Epithelial cell of esophagus (primary cell): ENCODE measurements at regions not wholly inside any gene's neighbourhood (a gene's known extent, or its start where the extent isn't known, plus 50 kb on each side); places are given as distances from the start of the nearest gene placed in this dataset.
"Not testable (repeated sequence)": the region's sequence is repeated elsewhere in the genome, so short reads cannot be mapped to it uniquely, and the experiment has no call there.

Experiments used
- DNase-seq: peaks from one replicate; pipeline ENCODE4 v3.0.0; 2010; ENCODE audit warnings: low read depth
- H3K4me3 ChIP-seq: 2 replicates; pipeline ENCODE4 v1.5.1; 2011; ENCODE audit warnings: mild to moderate bottlenecking, low read length, control low read depth
- CTCF ChIP-seq: IDR thresholded peaks from 2 replicates; pipeline ENCODE4 v1.5.1; 2011; ENCODE audit warnings: low read depth, mild to moderate bottlenecking, low read length, control low read depth, inconsistent platforms; ENCODE audit not compliant: insufficient read depth; ENCODE audit errors: missing control alignments

DNA sequence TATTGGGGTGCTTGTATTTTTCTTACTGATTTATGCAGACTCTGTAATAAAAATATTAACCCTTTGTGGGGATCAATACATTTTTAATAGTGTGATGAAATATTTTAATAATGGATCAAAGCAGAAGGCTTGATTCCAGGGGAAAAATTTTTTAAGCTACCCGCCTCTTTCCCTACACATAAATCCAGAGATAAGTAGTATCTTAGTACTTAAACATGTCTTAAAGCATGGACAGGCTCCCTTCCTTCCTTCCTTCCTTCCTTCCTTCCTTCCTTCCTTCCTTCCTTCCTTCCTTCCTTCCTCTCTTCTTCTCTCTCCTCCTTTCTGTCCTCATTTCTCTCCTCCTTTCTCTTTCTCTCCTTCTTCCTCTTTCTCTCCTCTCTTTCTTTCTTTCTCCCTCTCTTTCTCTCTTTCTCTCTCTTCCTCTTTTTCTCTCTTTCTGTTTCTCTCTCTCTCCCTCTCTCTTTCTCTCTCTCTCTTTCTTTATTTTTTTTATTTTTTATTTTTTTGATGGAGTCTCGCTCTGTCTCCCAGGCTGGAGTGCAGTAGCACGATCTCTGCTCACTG is 78.0 kb upstream of the SPRY4 start:
- TF ChIP-seq CTCF, result no peak
- no peak overlapping the region for H3K4me3 ChIP-seq
- DNase-seq, result no peak

DNA sequence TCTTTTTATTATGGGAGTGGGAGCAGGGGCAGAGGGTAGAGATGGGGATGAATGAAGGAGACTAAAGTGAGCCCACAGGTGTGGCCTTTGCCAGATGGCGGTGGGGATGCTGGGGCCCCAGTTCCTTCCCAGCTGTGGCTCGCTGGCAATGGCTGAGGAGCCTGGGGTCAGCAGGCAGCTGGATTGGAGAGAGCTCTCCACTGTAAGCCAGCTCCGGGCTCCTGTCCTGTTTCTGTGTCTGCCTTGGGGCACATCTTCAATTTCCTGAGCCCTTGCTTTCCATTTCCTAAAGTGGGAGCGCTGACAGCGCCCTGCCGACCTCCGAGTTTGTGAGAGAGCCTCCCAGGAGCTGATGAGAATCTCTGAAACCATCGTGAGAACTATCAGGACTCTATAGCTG is 75.6 kb upstream of the SPRY4 start:
- no peak for DNase-seq
- H3K4me3 ChIP-seq, result no peak overlapping the region
- no peak for TF ChIP-seq CTCF

- TF ChIP-seq CTCF, result no peak
- peak; percentile 67 for DNase-seq
- H3K4me3 ChIP-seq, result no peak overlapping the region
These were observed 75.1 kb upstream of the SPRY4 start for GRCh38 chr5:142399891-142400290.

DNA sequence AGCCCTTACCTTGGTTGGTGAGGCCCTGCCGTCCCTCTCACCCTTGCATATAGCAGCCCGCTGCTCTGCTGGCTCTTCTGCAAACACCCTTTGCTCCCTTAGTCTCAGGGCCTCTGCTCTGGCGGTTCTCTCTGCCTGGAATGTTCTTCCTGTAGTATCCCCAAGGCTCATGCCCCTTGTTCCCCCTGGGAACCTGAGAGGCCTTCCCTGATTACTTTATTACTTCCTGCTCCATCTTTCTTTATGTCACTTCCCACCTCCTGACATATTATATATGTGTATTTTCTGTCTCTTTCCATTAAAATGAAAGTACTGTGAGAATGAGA is 73.9 kb upstream of the SPRY4 start:
- DNase-seq, result no peak
- no peak overlapping the region for H3K4me3 ChIP-seq
- no peak for TF ChIP-seq CTCF

GRCh38 chr5:142398011-142398729 is 73.3 kb upstream of the SPRY4 start:
- not testable (repeated sequence) for H3K4me3 ChIP-seq, DNase-seq

- TF ChIP-seq CTCF, result no peak
- no peak for DNase-seq
- no peak overlapping the region for H3K4me3 ChIP-seq
These were observed 72.4 kb upstream of the SPRY4 start for GRCh38 chr5:142397178-142397577.

DNA sequence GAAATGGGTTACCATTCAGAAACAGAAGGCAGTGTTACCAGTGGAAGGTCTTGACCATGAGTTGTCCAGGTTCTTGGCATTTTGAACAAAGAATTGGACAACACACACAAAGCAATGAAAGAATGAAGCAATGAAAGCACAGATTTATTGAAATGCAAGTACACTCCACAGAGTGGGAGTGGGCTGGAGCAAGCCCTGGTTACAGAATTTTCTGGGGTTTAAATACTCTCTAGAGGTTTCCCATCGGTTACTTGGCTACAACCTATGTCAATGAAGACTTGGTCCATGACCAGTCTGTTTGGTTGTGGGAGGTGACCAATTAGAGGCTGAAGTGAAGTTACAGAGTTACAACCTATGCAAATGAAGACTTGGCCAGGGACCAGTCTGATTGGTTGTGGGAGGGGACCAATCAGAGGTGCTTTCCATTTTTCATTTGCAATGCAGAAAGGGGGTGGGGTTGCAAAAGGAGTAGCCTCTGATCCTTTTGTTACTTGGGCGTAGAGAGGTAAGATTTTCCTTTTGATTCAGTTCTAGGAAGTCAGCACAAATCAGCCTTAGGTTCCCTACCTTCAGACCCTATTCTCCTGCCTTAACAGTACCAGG is 71.7 kb upstream of the SPRY4 start:
- no peak for TF ChIP-seq CTCF
- H3K4me3 ChIP-seq, result no peak overlapping the region
- no peak for DNase-seq
